GM12874 (cell line): ENCODE measurements at regions not wholly inside any gene's neighbourhood (a gene's known extent, or its start where the extent isn't known, plus 50 kb on each side); places are given as distances from the start of the nearest gene placed in this dataset.

Source experiments
- CTCF ChIP-seq: IDR thresholded peaks from 2 replicates; pipeline ENCODE4 v1.5.1; 2011; ENCODE audit warnings: low read depth, mild to moderate bottlenecking, control low read depth, low read length, moderate library complexity; ENCODE audit not compliant: insufficient read depth

DNA sequence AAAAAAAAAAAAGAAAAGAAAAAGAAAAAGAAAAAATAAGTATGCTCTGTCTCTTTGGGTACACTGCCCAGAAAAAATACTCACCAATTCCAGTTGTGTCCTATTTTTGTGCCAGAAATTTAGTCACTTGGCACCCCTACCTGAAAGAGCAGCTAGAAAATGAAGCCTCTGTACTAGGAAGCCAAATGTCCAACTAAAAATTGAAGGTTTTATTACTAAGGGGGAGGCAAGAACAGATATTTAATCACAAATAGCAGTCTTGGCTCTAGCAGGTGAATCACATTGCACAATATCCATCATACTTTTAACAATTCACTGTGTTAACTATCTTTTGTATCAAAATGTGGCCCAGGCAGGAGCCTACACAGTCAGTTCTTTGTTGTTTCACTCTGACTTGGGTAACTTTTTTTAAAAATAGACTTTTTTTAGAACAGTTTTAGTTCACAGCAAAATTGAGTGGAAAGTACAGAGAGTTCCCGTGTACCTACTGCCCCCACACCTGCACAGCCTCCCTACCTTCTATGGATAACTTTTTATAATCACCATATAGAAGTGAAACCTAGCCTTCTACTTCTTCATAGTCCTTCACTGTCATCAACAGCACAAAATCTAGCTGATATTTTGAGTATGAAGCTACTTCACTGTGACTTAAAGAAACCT is 87.1 kb upstream of the ATF7IP start:
- TF ChIP-seq CTCF: no peak

DNA sequence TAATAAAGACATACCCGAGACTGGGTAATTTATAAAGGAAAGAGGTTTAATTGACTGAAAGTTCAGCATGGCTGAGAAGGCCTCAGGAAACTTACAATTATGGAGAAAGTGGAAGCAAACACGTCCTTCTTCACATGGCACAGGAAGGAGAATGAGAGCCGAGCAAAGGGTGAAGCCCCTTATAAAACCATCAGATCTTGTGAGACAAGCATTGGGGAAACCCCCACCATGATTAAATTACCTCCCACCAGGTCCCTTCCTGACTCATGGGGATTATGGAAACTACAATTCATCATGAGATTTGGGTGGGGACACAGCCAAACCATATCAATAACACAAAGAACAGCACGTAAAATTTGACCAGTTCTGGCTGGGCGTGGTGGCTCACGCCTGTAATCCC is 85.6 kb upstream of the ATF7IP start:
- no peak for TF ChIP-seq CTCF

- no peak for TF ChIP-seq CTCF
Measured at GRCh38 chr12:14280921-14281320, 84.6 kb upstream of the ATF7IP start.

- no peak for TF ChIP-seq CTCF
Measured at GRCh38 chr12:14281539-14281938, 83.9 kb upstream of the ATF7IP start.

DNA sequence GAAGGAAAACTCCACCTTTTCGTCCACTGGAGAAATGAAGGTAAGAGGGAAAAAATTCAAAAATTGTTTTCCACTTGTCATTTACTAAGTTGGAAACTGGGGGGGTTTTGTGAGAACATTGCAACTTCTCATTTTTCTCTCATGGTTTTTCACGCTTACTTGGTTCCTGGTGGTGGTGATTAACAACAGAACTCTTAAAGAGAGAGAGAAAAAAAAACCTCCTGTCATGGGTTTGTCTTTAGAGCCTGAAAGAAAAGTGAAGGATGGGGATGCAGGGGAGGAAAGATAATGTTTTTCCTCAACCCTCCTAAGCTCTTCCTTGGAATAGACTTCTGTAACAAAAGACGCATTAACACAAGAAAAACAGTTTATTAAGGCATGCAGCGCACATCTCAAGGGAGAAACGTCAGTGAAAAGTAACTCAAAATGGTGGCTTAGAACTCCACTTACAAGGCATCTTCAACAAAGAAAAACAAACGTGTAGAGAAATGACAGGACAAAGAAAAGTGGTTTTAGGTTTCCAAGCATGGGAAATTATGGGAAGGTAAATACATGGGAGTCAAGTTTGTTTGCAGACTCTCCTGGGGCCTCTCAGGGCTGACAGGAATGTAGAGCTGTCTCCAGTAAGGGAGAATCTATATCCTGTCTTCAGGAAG is 81.9 kb upstream of the ATF7IP start:
- no peak for TF ChIP-seq CTCF

GRCh38 chr12:14284184-14284722 is 81.2 kb upstream of the ATF7IP start:
- TF ChIP-seq CTCF: 0 out of 2 replicates have a peak, but pooled peaks have one; percentile 13

DNA sequence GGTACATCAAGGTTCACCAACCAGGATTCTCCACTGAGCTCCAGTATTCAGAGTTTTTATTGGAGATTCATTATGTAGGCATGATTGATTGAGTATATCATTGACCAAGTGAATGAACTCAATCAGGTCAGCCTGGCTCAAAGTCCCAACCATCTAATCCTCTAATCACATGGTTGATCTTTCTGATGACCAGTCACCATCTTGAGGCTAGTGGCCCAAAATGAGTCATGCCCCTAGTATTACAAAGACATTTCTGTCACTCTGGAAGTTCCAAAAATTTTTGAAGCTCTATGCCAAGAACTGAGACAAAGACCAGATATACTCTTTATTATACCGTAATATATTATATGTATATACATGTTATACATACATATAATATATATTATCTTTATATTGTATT is 75.9 kb upstream of the ATF7IP start:
- no peak for TF ChIP-seq CTCF
